H9 (cell line): ENCODE measurements at regions not wholly inside any gene's neighbourhood (a gene's known extent, or its start where the extent isn't known, plus 50 kb on each side); places are given as distances from the start of the nearest gene placed in this dataset.

Source experiments
- DNase-seq: peaks from one replicate; pipeline ENCODE4 v3.0.0-alpha.2; 2017
- H2AFZ ChIP-seq: one replicate; pipeline ENCODE4 v1.6.1; 2013; ENCODE audit warnings: mild to moderate bottlenecking, low read length, control low read depth, moderate library complexity
- H2AK5ac ChIP-seq: 2 replicates; pipeline ENCODE4 v1.6.1; 2013; ENCODE audit warnings: low read length, control low read depth, mixed read lengths; ENCODE audit not compliant: insufficient read length
- H2BK120ac ChIP-seq: one replicate; pipeline ENCODE4 v1.6.1; 2013; ENCODE audit warnings: low read depth, mild to moderate bottlenecking, low read length, control low read depth, inconsistent platforms; ENCODE audit not compliant: poor library complexity, severe bottlenecking
- H2BK12ac ChIP-seq: 2 replicates; pipeline ENCODE4 v1.6.1; 2013; ENCODE audit warnings: low read length, control low read depth, mixed read lengths, low read depth; ENCODE audit not compliant: insufficient read length
- H2BK15ac ChIP-seq: 2 replicates; pipeline ENCODE4 v1.6.1; 2013; ENCODE audit warnings: low read depth, low read length, control low read depth
- H2BK20ac ChIP-seq: one replicate; pipeline ENCODE4 v1.6.1; 2013; ENCODE audit warnings: low read depth, mild to moderate bottlenecking, low read length, control low read depth, inconsistent platforms; ENCODE audit not compliant: poor library complexity, severe bottlenecking
- H2BK5ac ChIP-seq: 2 replicates; pipeline ENCODE4 v1.6.1; 2013; ENCODE audit warnings: low read length, control low read depth, mixed read lengths; ENCODE audit not compliant: insufficient read length
- H3K14ac ChIP-seq: 2 replicates; pipeline ENCODE4 v1.6.1; 2013; ENCODE audit warnings: low read length, control low read depth; ENCODE audit not compliant: insufficient read depth
- H3K18ac ChIP-seq: 2 replicates; pipeline ENCODE4 v1.6.1; 2013; ENCODE audit warnings: low read depth, mild to moderate bottlenecking, mixed read lengths, low read length, control low read depth; ENCODE audit not compliant: insufficient read length
- H3K23ac ChIP-seq: 2 replicates; pipeline ENCODE4 v1.6.1; 2013; ENCODE audit warnings: low read length, control low read depth, mixed read lengths, low read depth; ENCODE audit not compliant: insufficient read length
- H3K23me2 ChIP-seq: 2 replicates; pipeline ENCODE4 v1.6.1; 2013; ENCODE audit warnings: low read depth, mild to moderate bottlenecking, mixed read lengths, low read length, control low read depth; ENCODE audit not compliant: insufficient read length, poor library complexity, severe bottlenecking
- H3K27ac ChIP-seq: 2 replicates; pipeline ENCODE4 v1.5.1; 2013; ENCODE audit warnings: low read length, control low read depth, mixed read lengths, low read depth; ENCODE audit not compliant: insufficient read length
- H3K27me3 ChIP-seq: 2 replicates; pipeline ENCODE4 v1.6.1; 2013; ENCODE audit warnings: low read length, control low read depth, inconsistent platforms; ENCODE audit not compliant: insufficient read depth
- H3K4ac ChIP-seq: 2 replicates; pipeline ENCODE4 v1.6.1; 2013; ENCODE audit warnings: low read depth, mild to moderate bottlenecking, control low read depth, inconsistent platforms, low read length, moderate library complexity
- H3K4me1 ChIP-seq: 2 replicates; pipeline ENCODE4 v1.6.1; 2013; ENCODE audit warnings: low read length, control low read depth, inconsistent platforms; ENCODE audit not compliant: insufficient read depth
- H3K4me2 ChIP-seq: 2 replicates; pipeline ENCODE4 v1.6.1; 2013; ENCODE audit warnings: low read length, control low read depth, mixed read lengths; ENCODE audit not compliant: insufficient read length, insufficient read depth
- H3K56ac ChIP-seq: 2 replicates; pipeline ENCODE4 v1.6.1; 2013; ENCODE audit warnings: low read depth, mild to moderate bottlenecking, mixed read lengths, low read length, control low read depth; ENCODE audit not compliant: insufficient read length
- H3K79me1 ChIP-seq: 2 replicates; pipeline ENCODE4 v1.6.1; 2013; ENCODE audit warnings: low read depth, mild to moderate bottlenecking, moderate library complexity, low read length, control low read depth, inconsistent platforms; ENCODE audit not compliant: insufficient read depth, poor library complexity, severe bottlenecking
- H3K79me2 ChIP-seq: 2 replicates; pipeline ENCODE4 v1.6.1; 2013; ENCODE audit warnings: low read length, control low read depth, inconsistent platforms; ENCODE audit not compliant: insufficient read depth
- H3K9ac ChIP-seq: 2 replicates; pipeline ENCODE4 v1.6.1; 2013; ENCODE audit warnings: low read length, control low read depth, mixed read lengths; ENCODE audit not compliant: insufficient read length; ENCODE audit errors: extremely low read depth
- H3K9me3 ChIP-seq: one replicate; pipeline ENCODE4 v1.6.1; 2013; ENCODE audit warnings: low read depth, low read length, inconsistent platforms; ENCODE audit not compliant: control insufficient read depth
- H3T11ph ChIP-seq: one replicate; pipeline ENCODE4 v1.6.1; 2013; ENCODE audit warnings: mild to moderate bottlenecking, low read length, control low read depth, inconsistent platforms
- H4K20me1 ChIP-seq: one replicate; pipeline ENCODE4 v1.6.1; 2013; ENCODE audit not compliant: control insufficient read depth, insufficient read length, insufficient read depth
- H4K5ac ChIP-seq: 2 replicates; pipeline ENCODE4 v1.6.1; 2013; ENCODE audit warnings: low read depth, mild to moderate bottlenecking, mixed read lengths, low read length, control low read depth; ENCODE audit not compliant: insufficient read length
- H4K8ac ChIP-seq: replicated peaks from 2 replicates; pipeline ENCODE4 v1.6.1; 2013; ENCODE audit warnings: low read length, control low read depth, mixed read lengths, low read depth; ENCODE audit not compliant: insufficient read length
- H4K91ac ChIP-seq: 2 replicates; pipeline ENCODE4 v1.6.1; 2013; ENCODE audit warnings: low read depth, mild to moderate bottlenecking, moderate library complexity, mixed read lengths, low read length, control low read depth; ENCODE audit not compliant: insufficient read length
- H3K27ac Mint-ChIP-seq, 3 experiments: 2 replicates in 2 of 3; 3 replicates in 1 of 3; pipeline ENCODE4 v1.8.0; 2020 to 2021; ENCODE audit warnings: mixed read lengths in 3 of 3, mild to moderate bottlenecking in 1 of 3, moderate library complexity in 1 of 3
- H3K27me3 Mint-ChIP-seq: 2 replicates; pipeline ENCODE4 v1.8.0; 2021; ENCODE audit warnings: low read depth, mild to moderate bottlenecking, moderate library complexity, mixed read lengths
- H3K36me3 Mint-ChIP-seq, 3 experiments: 2 replicates in 2 of 3; 3 replicates in 1 of 3; pipeline ENCODE4 v1.8.0; 2020 to 2021; ENCODE audit warnings: low read depth in 3 of 3, mixed read lengths in 3 of 3; ENCODE audit not compliant: insufficient read depth in 1 of 3
- H3K4me1 Mint-ChIP-seq, 2 experiments: 2 replicates each; pipeline ENCODE4 v1.8.0; 2020; ENCODE audit warnings: mixed read lengths in 2 of 2
- H3K4me3 Mint-ChIP-seq, 2 experiments: 2 replicates in 1 of 2; 3 replicates in 1 of 2; pipeline ENCODE4 v1.8.0; 2020 to 2021; ENCODE audit warnings: mild to moderate bottlenecking in 2 of 2, mixed read lengths in 2 of 2, moderate library complexity in 1 of 2
- H3K9me3 Mint-ChIP-seq, 2 experiments: 2 replicates in 1 of 2; 3 replicates in 1 of 2; pipeline ENCODE4 v1.8.0; 2020; ENCODE audit warnings: mild to moderate bottlenecking in 2 of 2, mixed read lengths in 2 of 2, moderate library complexity in 1 of 2
- WGBS: extraction: QIAGEN DNeasy Blood & Tissue Kit; methylation state at CpG from one replicate; pipeline ENCODE4 v1.1.7; 2013; ENCODE audit warnings: missing lambda C conversion rate, low lambda C conversion rate, mixed read lengths; ENCODE audit not compliant: insufficient read length; ENCODE audit errors: extremely low coverage; 5-methylcytosine and 5-hydroxymethylcytosine counted together
- TF ChIP-seq, protein P1 (sequence below): fragments of 200-600 bp; sonication (generic); conservative IDR thresholded peaks from 3 replicates; pipeline ENCODE4 v1.8.0; 2021; ENCODE audit warnings: antibody characterized with exemption, mild to moderate bottlenecking

DNA sequence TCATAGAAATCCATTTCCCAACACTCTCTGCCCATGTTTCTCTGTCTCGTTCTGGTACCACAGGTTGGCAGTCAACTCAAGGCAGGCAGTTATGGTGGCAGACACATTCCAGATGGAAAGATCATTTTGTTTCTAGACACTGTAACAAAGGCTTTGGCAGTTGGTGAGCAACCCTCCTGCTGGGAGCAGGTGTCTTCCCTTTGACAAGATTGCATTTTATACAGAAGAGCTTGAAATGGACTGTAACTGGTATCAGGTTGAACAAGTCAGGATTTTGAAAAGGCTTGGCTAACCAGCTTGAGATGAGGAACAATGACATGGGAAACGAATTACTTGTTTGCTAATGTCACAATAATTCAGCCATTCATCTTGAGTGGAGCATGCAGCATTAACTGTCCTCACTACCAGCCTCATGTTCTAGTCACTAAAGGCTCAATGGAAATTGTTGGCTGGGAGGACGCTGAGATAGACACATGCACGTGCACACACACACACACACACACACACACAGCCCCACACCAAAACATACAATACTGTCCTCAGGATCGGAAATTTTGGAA is 170.0 kb downstream of the SEMA6D start:
- Histone ChIP-seq H3K14ac (no peak overlapping the region), H3K27me3 (no peaks in the 10 kb centered on the region; the same call in 1 of the 2 replicates), H3K18ac (no peak overlapping the region), H2BK15ac (no peak overlapping the region), H4K8ac (no peak overlapping the region), H2AK5ac (no peak overlapping the region), H2BK12ac (no peak overlapping the region), H2BK5ac (no peak overlapping the region), H4K20me1 (no peaks in the 10 kb centered on the region), H3T11ph (no peak overlapping the region), H3K4ac (no peak overlapping the region), H3K27ac (no peak overlapping the region), H3K9ac (no peak overlapping the region), H3K23ac (no peak overlapping the region), H2BK120ac (no peak overlapping the region), H3K79me2 (no peaks in the 10 kb centered on the region), H2AFZ (no peak overlapping the region), H3K23me2 (no peaks in the 10 kb centered on the region), H3K4me1 (peaks cover 4% of the 10 kb centered on the region; the same call in 1 of the 2 replicates), H3K4me2 (no peak overlapping the region), H3K9me3 (no peaks in the 10 kb centered on the region), H3K56ac (no peak overlapping the region), H2BK20ac (no peak overlapping the region), H3K79me1 (no peaks in the 10 kb centered on the region), H4K5ac (no peak overlapping the region), H4K91ac (no peak overlapping the region)
- no peak overlapping the region for H3K4me3 Mint-ChIP-seq
- H3K27ac Mint-ChIP-seq, result no peak overlapping the region
- no peaks in the 10 kb centered on the region for H3K36me3 Mint-ChIP-seq
- WGBS, result no CpG with 5 or more reads among the region's 5 CpGs
- TF ChIP-seq, protein P1, sequence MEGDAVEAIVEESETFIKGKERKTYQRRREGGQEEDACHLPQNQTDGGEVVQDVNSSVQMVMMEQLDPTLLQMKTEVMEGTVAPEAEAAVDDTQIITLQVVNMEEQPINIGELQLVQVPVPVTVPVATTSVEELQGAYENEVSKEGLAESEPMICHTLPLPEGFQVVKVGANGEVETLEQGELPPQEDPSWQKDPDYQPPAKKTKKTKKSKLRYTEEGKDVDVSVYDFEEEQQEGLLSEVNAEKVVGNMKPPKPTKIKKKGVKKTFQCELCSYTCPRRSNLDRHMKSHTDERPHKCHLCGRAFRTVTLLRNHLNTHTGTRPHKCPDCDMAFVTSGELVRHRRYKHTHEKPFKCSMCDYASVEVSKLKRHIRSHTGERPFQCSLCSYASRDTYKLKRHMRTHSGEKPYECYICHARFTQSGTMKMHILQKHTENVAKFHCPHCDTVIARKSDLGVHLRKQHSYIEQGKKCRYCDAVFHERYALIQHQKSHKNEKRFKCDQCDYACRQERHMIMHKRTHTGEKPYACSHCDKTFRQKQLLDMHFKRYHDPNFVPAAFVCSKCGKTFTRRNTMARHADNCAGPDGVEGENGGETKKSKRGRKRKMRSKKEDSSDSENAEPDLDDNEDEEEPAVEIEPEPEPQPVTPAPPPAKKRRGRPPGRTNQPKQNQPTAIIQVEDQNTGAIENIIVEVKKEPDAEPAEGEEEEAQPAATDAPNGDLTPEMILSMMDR, result no peak
- no peak for DNase-seq
- peaks cover 8% of the 10 kb centered on the region for H3K27me3 Mint-ChIP-seq
- H3K9me3 Mint-ChIP-seq, result peaks cover 0 to 2% of the 10 kb centered on the region in 2 experiments; a peak in 2 of 5 replicates
- peaks cover 25 to 30% of the 10 kb centered on the region in 2 experiments for H3K4me1 Mint-ChIP-seq
